ENCODE measurements at regions not wholly inside any gene's neighbourhood (a gene's known extent, or its start where the extent isn't known, plus 50 kb on each side); places are given as distances from the start of the nearest gene placed in this dataset.

DNA sequence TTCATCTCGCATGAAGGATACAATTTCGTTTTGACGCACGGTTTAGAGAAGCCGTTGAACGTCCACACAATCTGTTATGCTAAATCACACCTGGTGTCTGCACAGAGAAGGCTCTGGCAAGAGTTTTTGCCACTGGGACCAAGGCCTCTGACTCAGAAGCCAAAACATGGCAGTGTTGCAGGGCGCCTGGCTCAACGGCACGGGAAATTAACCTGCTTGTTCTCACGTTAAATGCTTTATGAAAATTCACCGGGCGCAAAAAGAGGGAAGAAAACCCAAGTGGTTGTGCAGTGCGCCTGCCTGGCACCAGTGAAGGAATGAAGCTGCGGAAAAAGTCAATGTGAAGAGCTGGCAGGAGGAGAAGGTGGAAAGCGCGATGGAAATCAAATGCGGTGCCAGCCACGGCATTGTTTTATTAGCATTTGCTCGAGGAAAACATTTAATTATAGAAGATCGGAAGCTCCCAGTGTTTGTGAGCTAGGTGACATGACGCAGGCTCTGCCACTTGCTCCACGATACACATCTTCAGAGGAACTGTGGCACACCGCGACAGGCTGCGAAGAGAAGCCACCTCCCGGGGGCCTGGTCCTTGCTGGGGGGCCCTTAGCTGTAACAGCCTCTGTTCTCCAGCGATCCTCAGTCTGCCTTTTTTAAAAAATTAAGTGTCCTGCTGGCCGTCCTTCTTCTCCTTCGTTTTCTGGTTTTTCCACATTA, 126.2 kb downstream of the ZIC5 start:
- Histone ChIP-seq H3K4me3 (no peak overlapping the region), H3K9me3 (no peaks in the 10 kb centered on the region), H3K27me3 (no peaks in the 10 kb centered on the region), H3K4me1 (no peaks in the 10 kb centered on the region), H3K27ac (no peak overlapping the region), H3K36me3 (no peaks in the 10 kb centered on the region)
- DNase-seq: no peak
- no peak for TF ChIP-seq POLR2A (IDR thresholded peaks at IDR 0.05)
- TF ChIP-seq, protein P1, sequence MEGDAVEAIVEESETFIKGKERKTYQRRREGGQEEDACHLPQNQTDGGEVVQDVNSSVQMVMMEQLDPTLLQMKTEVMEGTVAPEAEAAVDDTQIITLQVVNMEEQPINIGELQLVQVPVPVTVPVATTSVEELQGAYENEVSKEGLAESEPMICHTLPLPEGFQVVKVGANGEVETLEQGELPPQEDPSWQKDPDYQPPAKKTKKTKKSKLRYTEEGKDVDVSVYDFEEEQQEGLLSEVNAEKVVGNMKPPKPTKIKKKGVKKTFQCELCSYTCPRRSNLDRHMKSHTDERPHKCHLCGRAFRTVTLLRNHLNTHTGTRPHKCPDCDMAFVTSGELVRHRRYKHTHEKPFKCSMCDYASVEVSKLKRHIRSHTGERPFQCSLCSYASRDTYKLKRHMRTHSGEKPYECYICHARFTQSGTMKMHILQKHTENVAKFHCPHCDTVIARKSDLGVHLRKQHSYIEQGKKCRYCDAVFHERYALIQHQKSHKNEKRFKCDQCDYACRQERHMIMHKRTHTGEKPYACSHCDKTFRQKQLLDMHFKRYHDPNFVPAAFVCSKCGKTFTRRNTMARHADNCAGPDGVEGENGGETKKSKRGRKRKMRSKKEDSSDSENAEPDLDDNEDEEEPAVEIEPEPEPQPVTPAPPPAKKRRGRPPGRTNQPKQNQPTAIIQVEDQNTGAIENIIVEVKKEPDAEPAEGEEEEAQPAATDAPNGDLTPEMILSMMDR (IDR thresholded peaks at IDR 0.05): no peak

DNA sequence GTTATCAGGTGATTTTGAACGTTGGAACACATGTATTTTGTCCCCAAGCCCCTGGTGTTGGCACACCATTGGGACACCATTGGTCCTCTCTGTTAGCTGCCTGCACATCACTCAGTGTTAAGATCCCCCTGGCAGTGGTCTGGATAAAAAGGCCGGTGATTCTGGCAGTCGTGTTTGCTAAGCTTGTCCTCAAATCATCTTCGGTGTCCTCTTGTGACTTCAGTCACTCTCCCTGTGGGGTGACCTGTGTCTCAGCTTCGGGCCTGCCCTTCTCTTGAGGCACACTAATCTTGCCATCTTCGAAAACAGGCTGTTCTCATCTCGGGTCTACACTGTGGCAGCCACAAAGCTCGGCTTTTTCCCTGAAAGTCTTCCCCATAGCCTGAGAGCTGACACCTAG, 127.1 kb downstream of the ZIC5 start:
- H3K4me3 ChIP-seq: no peak overlapping the region
- H3K9me3 ChIP-seq: no peaks in the 10 kb centered on the region
- H3K4me1 ChIP-seq: no peaks in the 10 kb centered on the region
- DNase-seq: no peak
- H3K36me3 ChIP-seq: no peaks in the 10 kb centered on the region
- no peak overlapping the region for H3K27ac ChIP-seq
- no peaks in the 10 kb centered on the region for H3K27me3 ChIP-seq
- TF ChIP-seq, protein P1 (IDR thresholded peaks at IDR 0.05): no peak
- no peak for TF ChIP-seq POLR2A (IDR thresholded peaks at IDR 0.05)

DNA sequence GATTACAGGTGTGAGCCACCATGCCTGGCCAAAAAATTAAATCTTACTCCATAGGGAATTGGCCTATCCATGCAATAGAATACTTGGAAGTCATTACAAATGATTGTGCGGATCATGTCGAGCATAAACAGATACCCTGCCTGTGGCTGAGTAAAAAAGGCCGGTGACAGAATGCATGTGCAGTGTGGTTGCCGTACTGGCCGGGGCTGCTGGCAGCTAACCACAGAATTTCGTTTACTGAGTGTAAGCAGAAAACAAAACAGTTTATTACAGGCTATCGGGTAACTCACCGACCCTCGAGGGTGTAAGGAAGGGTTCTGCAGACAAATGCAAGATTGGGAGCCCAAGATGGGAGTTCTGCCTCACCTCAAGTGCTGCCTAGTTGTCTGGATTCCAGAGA, 127.7 kb downstream of the ZIC5 start:
- TF ChIP-seq, protein P1 (IDR thresholded peaks at IDR 0.05): no peak
- TF ChIP-seq POLR2A (IDR thresholded peaks at IDR 0.05): no peak
- Histone ChIP-seq H3K4me3 (no peak overlapping the region), H3K4me1 (no peaks in the 10 kb centered on the region), H3K27ac (no peak overlapping the region), H3K36me3 (no peaks in the 10 kb centered on the region), H3K27me3 (no peaks in the 10 kb centered on the region), H3K9me3 (no peaks in the 10 kb centered on the region)
- DNase-seq: no peak

DNA sequence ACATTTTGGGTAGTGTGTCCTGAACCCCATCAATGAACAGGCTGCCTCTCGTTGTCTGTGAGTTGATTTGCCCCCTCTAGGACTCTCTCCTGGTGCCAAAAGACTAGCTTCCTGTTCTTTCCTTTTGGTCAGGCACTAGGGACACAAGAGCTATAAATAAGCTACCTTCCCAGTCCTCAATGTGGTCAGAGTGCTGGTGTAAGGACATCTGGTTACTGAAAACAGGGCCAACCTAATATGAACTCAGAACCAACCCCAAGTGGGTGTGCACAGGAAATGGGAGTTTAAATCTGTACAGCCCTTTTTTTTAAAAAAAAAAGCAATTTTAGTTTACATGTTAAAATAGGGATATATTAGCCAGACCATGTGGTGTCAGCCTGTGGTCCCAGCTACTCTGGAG, 129.2 kb downstream of the ZIC5 start:
- no peak for TF ChIP-seq POLR2A (IDR thresholded peaks at IDR 0.05)
- TF ChIP-seq, protein P1 (IDR thresholded peaks at IDR 0.05): no peak
- Histone ChIP-seq H3K9me3 (no peaks in the 10 kb centered on the region), H3K4me1 (no peaks in the 10 kb centered on the region), H3K27ac (no peak overlapping the region), H3K27me3 (no peaks in the 10 kb centered on the region), H3K36me3 (no peaks in the 10 kb centered on the region), H3K4me3 (no peak overlapping the region)
- DNase-seq: no peak

DNA sequence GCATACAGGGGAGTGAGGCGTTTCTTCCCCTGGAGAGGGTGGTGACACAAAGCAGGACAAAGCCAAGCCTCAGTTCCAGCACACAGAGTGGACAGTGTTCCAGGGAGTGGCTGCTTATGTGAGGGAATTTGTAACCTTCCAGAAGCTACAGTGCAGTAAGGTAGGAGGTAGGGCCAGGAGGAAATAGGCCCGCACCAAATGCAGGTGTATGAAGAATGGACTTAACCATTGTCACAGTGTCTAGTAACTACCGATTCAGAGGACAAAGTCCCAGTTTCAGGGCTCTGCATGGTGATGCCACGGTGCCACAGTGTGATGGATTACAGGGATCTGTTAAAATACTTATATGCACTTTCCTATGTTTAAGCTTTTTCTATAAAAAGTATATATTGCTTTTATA, 135.3 kb downstream of the ZIC5 start:
- Histone ChIP-seq H3K9me3 (no peaks in the 10 kb centered on the region), H3K27me3 (no peaks in the 10 kb centered on the region), H3K4me1 (no peaks in the 10 kb centered on the region), H3K4me3 (no peak overlapping the region), H3K27ac (no peak overlapping the region), H3K36me3 (no peaks in the 10 kb centered on the region)
- TF ChIP-seq POLR2A (IDR thresholded peaks at IDR 0.05): no peak
- TF ChIP-seq, protein P1 (IDR thresholded peaks at IDR 0.05): no peak
- DNase-seq: no peak

DNA sequence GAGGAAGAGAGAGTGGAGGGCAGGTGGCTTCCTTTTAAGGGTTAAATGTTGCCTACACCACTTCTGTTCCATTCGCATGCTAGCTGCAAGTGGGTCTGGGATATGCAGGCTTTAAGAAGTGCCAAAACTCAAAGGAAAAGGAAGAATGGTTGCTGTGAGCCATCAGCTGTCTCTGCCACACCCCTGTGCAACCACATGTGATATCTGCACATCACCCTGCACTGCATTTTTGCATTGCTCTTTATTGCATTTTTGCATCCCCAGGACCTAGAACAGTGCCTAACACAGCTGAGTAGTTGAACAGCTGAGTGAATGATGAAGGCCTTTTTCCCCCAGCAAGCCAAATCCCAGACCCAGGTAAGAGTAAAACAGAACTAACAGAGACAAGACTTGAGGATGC, 136.1 kb downstream of the ZIC5 start:
- DNase-seq: no peak
- TF ChIP-seq POLR2A (IDR thresholded peaks at IDR 0.05): no peak
- TF ChIP-seq, protein P1 (IDR thresholded peaks at IDR 0.05): no peak

More for the DNA sequence above, 136.1 kb downstream of the ZIC5 start:
- Histone ChIP-seq H3K27ac (no peak overlapping the region), H3K9me3 (no peaks in the 10 kb centered on the region), H3K27me3 (no peaks in the 10 kb centered on the region), H3K4me1 (no peaks in the 10 kb centered on the region), H3K4me3 (no peak overlapping the region), H3K36me3 (no peaks in the 10 kb centered on the region)

Data from Peyer's patch (tissue), 4 donors.